ENCODE measurements at regions not wholly inside any gene's neighbourhood (a gene's known extent, or its start where the extent isn't known, plus 50 kb on each side); places are given as distances from the start of the nearest gene placed in this dataset.

DNA sequence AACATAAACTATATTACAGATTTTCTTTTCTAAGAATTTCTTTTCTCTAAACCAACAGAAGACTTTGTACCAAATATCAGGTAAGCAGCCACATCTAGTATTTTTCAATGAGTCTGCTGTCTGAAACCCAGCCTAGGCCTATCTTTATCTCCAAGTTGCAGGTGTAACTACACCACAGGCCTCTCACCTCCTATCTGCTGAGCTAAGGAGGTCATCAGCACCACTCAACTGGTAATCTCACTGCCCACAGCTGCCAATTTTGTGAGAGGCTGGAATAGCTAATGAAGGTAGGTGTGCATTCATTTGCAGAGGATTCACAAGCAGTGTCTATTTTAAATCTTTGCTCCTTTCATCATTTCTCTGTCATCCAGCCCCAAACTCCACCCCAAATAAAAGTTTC is 584.8 kb downstream of the HDGFL1 start:
- no peaks in the 10 kb centered on the region for H3K4me1 Mint-ChIP-seq
- no peak overlapping the region for H3K27ac Mint-ChIP-seq (ENCODE audit: unreplicated experiment)
- no peak for TF ChIP-seq CTCF (conservative IDR thresholded peaks at IDR 0.05)
- peaks cover 12% of the 10 kb centered on the region for H3K9me3 Mint-ChIP-seq
- DNase-seq (ENCODE audit: low read depth, low spot score): no peak
- H3K27me3 Mint-ChIP-seq (ENCODE audit: low read depth): no peaks in the 10 kb centered on the region
- peaks cover 9% of the 10 kb centered on the region for H3K36me3 Mint-ChIP-seq (ENCODE audit: low read depth)
- H3K4me3 Mint-ChIP-seq: no peak overlapping the region

- peaks cover 33% of the 10 kb centered on the region for H3K9me3 Mint-ChIP-seq
- no peak overlapping the region for H3K4me3 Mint-ChIP-seq
- H3K4me1 Mint-ChIP-seq: peaks cover 27% of the 10 kb centered on the region
- no peak overlapping the region for H3K27ac Mint-ChIP-seq (ENCODE audit: unreplicated experiment)
- H3K36me3 Mint-ChIP-seq (ENCODE audit: low read depth): peaks cover 17% of the 10 kb centered on the region
- TF ChIP-seq CTCF (conservative IDR thresholded peaks at IDR 0.05): no peak
- H3K27me3 Mint-ChIP-seq (ENCODE audit: low read depth): no peaks in the 10 kb centered on the region
- DNase-seq (ENCODE audit: low read depth, low spot score): no peak
Observed at GRCh38 chr6:23170049-23170448, 600.7 kb downstream of the HDGFL1 start.

DNA sequence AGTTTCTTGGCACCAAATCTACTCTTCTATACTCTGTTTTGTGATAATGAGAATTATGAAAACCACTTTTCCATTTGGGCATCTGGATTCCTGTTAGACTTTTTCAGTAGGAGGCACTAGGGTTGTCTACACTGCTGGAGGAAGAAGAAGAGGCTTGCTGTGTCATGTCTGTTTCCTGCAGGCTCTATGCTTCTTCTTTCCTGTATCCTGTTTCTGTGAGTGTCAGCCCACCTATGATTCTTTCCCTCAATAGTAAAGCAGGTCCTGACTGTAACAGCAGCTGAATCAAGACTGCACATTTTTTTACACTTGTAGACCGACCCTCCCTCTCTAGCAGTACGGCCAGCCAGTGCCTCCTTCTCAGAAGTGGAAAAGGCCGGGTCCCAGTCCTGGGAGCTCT is 603.9 kb downstream of the HDGFL1 start:
- no peak for TF ChIP-seq CTCF (conservative IDR thresholded peaks at IDR 0.05)
- Mint-ChIP-seq H3K4me1 (peaks cover 53% of the 10 kb centered on the region), H3K36me3 (ENCODE audit: low read depth) (peaks cover 3% of the 10 kb centered on the region), H3K27me3 (ENCODE audit: low read depth) (peaks cover 11% of the 10 kb centered on the region), H3K27ac (ENCODE audit: unreplicated experiment) (no peak overlapping the region), H3K4me3 (no peak overlapping the region), H3K9me3 (peaks cover 15% of the 10 kb centered on the region)
- no peak for DNase-seq (ENCODE audit: low read depth, low spot score)

DNA sequence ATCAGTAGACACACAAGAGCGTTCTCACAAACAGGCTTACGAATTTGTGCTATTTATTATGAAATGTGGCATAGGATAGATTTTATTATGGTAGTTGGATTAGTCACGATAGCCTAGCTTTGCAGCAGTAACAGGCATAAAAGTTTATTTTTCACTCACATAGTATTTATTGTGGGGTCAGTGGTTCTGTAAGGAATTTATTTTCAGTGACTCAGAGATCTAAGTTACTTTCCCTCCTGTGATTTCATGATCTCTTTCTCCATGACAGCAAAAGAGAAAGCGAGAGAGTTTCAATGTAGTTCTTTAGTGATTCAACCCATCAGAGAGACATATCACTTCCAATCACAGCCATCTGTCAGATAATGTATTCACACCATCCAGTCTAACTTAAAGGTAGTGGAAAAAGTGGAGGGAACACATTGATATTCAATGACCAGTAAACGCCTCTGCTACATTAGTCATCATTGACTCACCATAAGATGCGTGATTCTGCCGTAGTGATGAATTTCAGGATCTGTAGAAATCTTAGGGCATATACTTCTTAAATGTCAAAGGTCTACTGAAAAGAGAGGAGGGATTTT is 605.5 kb downstream of the HDGFL1 start:
- no peak for DNase-seq (ENCODE audit: low read depth, low spot score)
- Mint-ChIP-seq H3K9me3 (peaks cover 11% of the 10 kb centered on the region), H3K4me3 (no peak overlapping the region), H3K27ac (ENCODE audit: unreplicated experiment) (no peak overlapping the region), H3K27me3 (ENCODE audit: low read depth) (peaks cover 14% of the 10 kb centered on the region), H3K4me1 (peaks cover 53% of the 10 kb centered on the region), H3K36me3 (ENCODE audit: low read depth) (peaks cover 3% of the 10 kb centered on the region)
- no peak for TF ChIP-seq CTCF (conservative IDR thresholded peaks at IDR 0.05)

DNA sequence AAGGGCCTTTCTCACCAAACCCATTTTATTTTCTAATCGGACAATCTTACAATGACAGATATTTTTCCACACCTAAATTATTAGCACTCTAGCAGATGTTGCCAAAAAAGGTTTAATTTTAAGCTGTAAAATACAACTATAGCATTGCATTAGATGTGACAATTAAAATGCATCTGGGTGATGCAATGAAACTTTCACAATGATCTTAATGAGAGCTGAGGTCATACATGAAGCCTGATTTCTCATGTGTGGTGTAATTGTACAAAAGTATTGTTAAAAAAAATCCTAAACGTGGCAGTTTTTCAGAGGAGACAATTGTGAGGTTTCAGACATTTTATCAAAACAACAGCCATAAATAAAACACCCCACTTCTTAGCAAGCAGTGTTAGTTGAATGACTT is 606.0 kb downstream of the HDGFL1 start:
- Mint-ChIP-seq H3K4me1 (peaks cover 53% of the 10 kb centered on the region), H3K27me3 (ENCODE audit: low read depth) (peaks cover 14% of the 10 kb centered on the region), H3K27ac (ENCODE audit: unreplicated experiment) (no peak overlapping the region), H3K4me3 (no peak overlapping the region), H3K9me3 (peaks cover 11% of the 10 kb centered on the region), H3K36me3 (ENCODE audit: low read depth) (peaks cover 3% of the 10 kb centered on the region)
- no peak for TF ChIP-seq CTCF (conservative IDR thresholded peaks at IDR 0.05)
- DNase-seq (ENCODE audit: low read depth, low spot score): no peak
